Panc1 (cell line): ENCODE measurements at regions not wholly inside any gene's neighbourhood (a gene's known extent, or its start where the extent isn't known, plus 50 kb on each side); places are given as distances from the start of the nearest gene placed in this dataset.

Experiments
- ATAC-seq: fragments of 200-7000 bp; cut with Tn5 transposase; 2 replicates; pipeline ENCODE4 v1.9.1; 2020; ENCODE audit warnings: mild to moderate bottlenecking, moderate library complexity
- BruUV-seq: library from RNA; stranded (reverse); fragments of 400-500 nt; replicated peaks from 2 replicates; lab custom pipeline; 2021; lab: Mats Ljungman, UMichigan
- CTCF ChIA-PET: fragments of 300-600 bp; sonication (Branson Sonifier 250); formaldehyde crosslinking; loops from one replicate; lab custom pipeline; 2022; ENCODE audit warnings: antibody characterized with exemption; lab: Charles Lee
- POLR2A ChIA-PET: fragments of 300-600 bp; sonication (Branson Sonifier 250); formaldehyde crosslinking; loops from one replicate; lab custom pipeline; 2022; ENCODE audit warnings: antibody characterized with exemption; lab: Charles Lee
- DNase-seq: peaks from one replicate; pipeline ENCODE4 v3.0.0-alpha.2; 2010; ENCODE audit warnings: low read depth, low spot score
- H3K27ac ChIP-seq: 2 replicates; pipeline ENCODE4 v1.5.1; 2011; ENCODE audit warnings: mild to moderate bottlenecking, low read length, inconsistent platforms
- H3K27me3 ChIP-seq: fragments of 200-500 bp; sonication (Bioruptor generic); 2 replicates; pipeline ENCODE4 v1.6.0; 2014; ENCODE audit warnings: low read length, inconsistent platforms; ENCODE audit not compliant: control insufficient read depth, insufficient read depth
- H3K36me3 ChIP-seq: fragments of 200-500 bp; sonication (Bioruptor generic); 2 replicates; pipeline ENCODE4 v1.5.1; 2014; ENCODE audit warnings: inconsistent platforms, mild to moderate bottlenecking, low read length, moderate library complexity; ENCODE audit not compliant: control insufficient read depth, insufficient read depth
- H3K4me1 ChIP-seq: 2 replicates; pipeline ENCODE4 v1.5.1; 2011; ENCODE audit warnings: inconsistent platforms, mild to moderate bottlenecking, low read length, moderate library complexity; ENCODE audit not compliant: control insufficient read depth, insufficient read depth
- H3K4me3 ChIP-seq, 2 experiments: 2 replicates each; pipeline ENCODE4 v1.5.1; 2011 to 2012; ENCODE audit warnings: low read depth in 2 of 2, low read length in 2 of 2, mild to moderate bottlenecking in 2 of 2, inconsistent platforms in 1 of 2, moderate library complexity in 1 of 2
- H3K9me3 ChIP-seq: fragments of 200-500 bp; sonication (Bioruptor generic); 2 replicates; pipeline ENCODE4 v1.5.1; 2014; ENCODE audit warnings: low read depth, mild to moderate bottlenecking, inconsistent platforms, low read length, moderate library complexity; ENCODE audit not compliant: control insufficient read depth, insufficient read depth
- POLR2AphosphoS5 ChIP-seq: IDR thresholded peaks from 2 replicates; pipeline ENCODE4 v1.6.1; 2012; ENCODE audit warnings: mild to moderate bottlenecking, low read depth, low read length, moderate library complexity
- REST ChIP-seq, 2 experiments: IDR thresholded peaks; 2 replicates each; pipeline ENCODE4 v1.6.1; 2011 to 2012; ENCODE audit warnings: low read depth in 2 of 2, control low read depth in 1 of 2, low read length in 1 of 2, mild to moderate bottlenecking in 1 of 2, moderate library complexity in 1 of 2; ENCODE audit not compliant: insufficient read depth in 1 of 2
- SIN3A ChIP-seq: IDR thresholded peaks from 2 replicates; pipeline ENCODE4 v1.6.1; 2012; ENCODE audit warnings: low read depth, mild to moderate bottlenecking, low read length, moderate library complexity, borderline replicate concordance; ENCODE audit not compliant: insufficient read depth
- TCF7L2 ChIP-seq: IDR thresholded peaks from 2 replicates; pipeline ENCODE4 v1.6.1; 2011; ENCODE audit warnings: mild to moderate bottlenecking, low read depth, low read length, inconsistent platforms
- in situ Hi-C: cut with HindIII; loops from 2 replicates; pipeline ENCODE4 v1.10.0; 2016; ENCODE audit warnings: low sequenced_read_pairs, low pct_unique_long_range_greater_than_20kb
- intact Hi-C: fragments of 100-400 bp; cut with micrococcal nuclease; formaldehyde crosslinking; loops from one replicate; pipeline ENCODE4 v1.10.0; 2022; ENCODE audit not compliant: unreplicated experiment
- TF ChIP-seq, protein P1 (sequence below): fragments of 450-650 bp; IDR thresholded peaks from 2 replicates; pipeline ENCODE4 v1.5.1; 2017; ENCODE audit warnings: mild to moderate bottlenecking

GRCh38 chr5:67246546-67247268 is 50.1 kb upstream of the CD180 start:
- no peak overlapping the region for H3K27ac ChIP-seq
- no peak for DNase-seq
- in situ Hi-C loops (no loop called here), intact Hi-C loops (loop anchor here (2.0 kb wide), 1 partner anchor 1006 kb away; no protein-coding TSS in a partner anchor)
- no peaks in the 10 kb centered on the region for H3K4me1 ChIP-seq
- no peak overlapping the region for H3K4me3 ChIP-seq
- no TSS peak for BruUV-seq
- H3K9me3 ChIP-seq, result no peaks in the 10 kb centered on the region
- POLR2A ChIA-PET, result interaction anchor here (0.5 kb wide), 1 partner anchor 661 kb away, joined by 3 read pairs; no protein-coding TSS in a partner anchor
- no peak for ATAC-seq
- no peaks in the 10 kb centered on the region for H3K36me3 ChIP-seq
- no peaks in the 10 kb centered on the region for H3K27me3 ChIP-seq
- TF ChIP-seq REST (IDR thresholded peaks at IDR 0.05; ENCODE audit: insufficient read depth in 1 of 2, low read depth in 2 of 2, low read length in 1 of 2), result no peak
- TF ChIP-seq, protein P1, sequence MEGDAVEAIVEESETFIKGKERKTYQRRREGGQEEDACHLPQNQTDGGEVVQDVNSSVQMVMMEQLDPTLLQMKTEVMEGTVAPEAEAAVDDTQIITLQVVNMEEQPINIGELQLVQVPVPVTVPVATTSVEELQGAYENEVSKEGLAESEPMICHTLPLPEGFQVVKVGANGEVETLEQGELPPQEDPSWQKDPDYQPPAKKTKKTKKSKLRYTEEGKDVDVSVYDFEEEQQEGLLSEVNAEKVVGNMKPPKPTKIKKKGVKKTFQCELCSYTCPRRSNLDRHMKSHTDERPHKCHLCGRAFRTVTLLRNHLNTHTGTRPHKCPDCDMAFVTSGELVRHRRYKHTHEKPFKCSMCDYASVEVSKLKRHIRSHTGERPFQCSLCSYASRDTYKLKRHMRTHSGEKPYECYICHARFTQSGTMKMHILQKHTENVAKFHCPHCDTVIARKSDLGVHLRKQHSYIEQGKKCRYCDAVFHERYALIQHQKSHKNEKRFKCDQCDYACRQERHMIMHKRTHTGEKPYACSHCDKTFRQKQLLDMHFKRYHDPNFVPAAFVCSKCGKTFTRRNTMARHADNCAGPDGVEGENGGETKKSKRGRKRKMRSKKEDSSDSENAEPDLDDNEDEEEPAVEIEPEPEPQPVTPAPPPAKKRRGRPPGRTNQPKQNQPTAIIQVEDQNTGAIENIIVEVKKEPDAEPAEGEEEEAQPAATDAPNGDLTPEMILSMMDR, result no peak
- no peak for TF ChIP-seq SIN3A
- TF ChIP-seq POLR2AphosphoS5, result no peak
- no peak for TF ChIP-seq TCF7L2
- CTCF ChIA-PET, result interaction anchor here (0.6 to 0.9 kb wide), 4 partner anchors 304 to 1041 kb away, joined by 3 read pairs; no protein-coding TSS in a partner anchor
